A549 (cell line): ENCODE measurements at regions not wholly inside any gene's neighbourhood (a gene's known extent, or its start where the extent isn't known, plus 50 kb on each side); places are given as distances from the start of the nearest gene placed in this dataset.

Experiments
- ATAC-seq, 2 experiments: fragments of 200-7000 bp in 1 of 2; fragments of >200 bp in 1 of 2; cut with Nextera tagmentation in 1 of 2; cut with Tn5 transposase in 1 of 2; 3 replicates each; pipeline versions ENCODE4 v1.8.0 to v1.9.1; 2018 to 2020; ENCODE audit warnings: mild to moderate bottlenecking in 1 of 2, moderate library complexity in 1 of 2
- CTCF ChIA-PET: fragments of 300-600 bp; sonication (Branson Sonifier 250); formaldehyde crosslinking; extraction: SDS; loops from one replicate; lab custom pipeline; 2021; ENCODE audit warnings: antibody characterized with exemption, inconsistent platforms; lab: Yijun Ruan, JAX
- POLR2A ChIA-PET: fragments of 350-600 bp; formaldehyde crosslinking; extraction: SDS; loops from one replicate; lab custom pipeline; 2021; ENCODE audit warnings: antibody characterized with exemption, inconsistent platforms; lab: Yijun Ruan, JAX
- DNase-seq, 2 experiments: peaks; one replicate each; pipeline versions ENCODE4 v3.0.0 to v3.0.0-alpha.2; 2011 to 2016; ENCODE audit warnings: low read depth in 1 of 2, low spot score in 1 of 2
- FAIRE-seq: peaks from 2 replicates; lab custom pipeline; 2011; peaks lifted over from hg19 to GRCh38; lab: Jason Lieb, UNC
- H3K27ac ChIP-seq, 2 experiments: fragments of >200 bp; sonication (Bioruptor Twin); formaldehyde crosslinking; 3 replicates each; pipeline ENCODE4 v1.5.1; 2016 to 2017
- H3K4me1 ChIP-seq: fragments of >200 bp; sonication (Bioruptor Twin); formaldehyde crosslinking; 3 replicates; pipeline ENCODE4 v1.6.1; 2016
- H3K4me2 ChIP-seq: fragments of >200 bp; sonication (Bioruptor Twin); formaldehyde crosslinking; 3 replicates; pipeline ENCODE4 v1.6.1; 2016
- H3K4me3 ChIP-seq: fragments of >200 bp; sonication (Bioruptor Twin); formaldehyde crosslinking; 3 replicates; pipeline ENCODE4 v1.5.1; 2016
- H3K9me3 ChIP-seq: fragments of >200 bp; sonication (Bioruptor Twin); formaldehyde crosslinking; 3 replicates; pipeline ENCODE4 v1.6.1; 2016
- BHLHE40 ChIP-seq: IDR thresholded peaks from 2 replicates; pipeline ENCODE4 v1.6.1; 2012; ENCODE audit warnings: low read depth, low read length, inconsistent platforms
- CBX2 ChIP-seq: fragments of 200-600 bp; sonication (generic); IDR thresholded peaks from 2 replicates; pipeline ENCODE4 v1.6.1; 2016; ENCODE audit warnings: low read depth, mild to moderate bottlenecking, borderline replicate concordance
- CBX8 ChIP-seq: fragments of 200-600 bp; sonication (generic); IDR thresholded peaks from 2 replicates; pipeline ENCODE4 v1.6.1; 2016
- CHD4 ChIP-seq: fragments of 200-600 bp; sonication (generic); IDR thresholded peaks from 2 replicates; pipeline ENCODE4 v1.6.1; 2016; ENCODE audit warnings: antibody characterized with exemption, mild to moderate bottlenecking, borderline replicate concordance
- EP300 ChIP-seq, 2 experiments: fragments of >200 bp; sonication (Bioruptor Twin); formaldehyde crosslinking; IDR thresholded peaks; 2 replicates in 1 of 2; 3 replicates in 1 of 2; pipeline ENCODE4 v1.6.1; 2016 to 2017
- ESRRA ChIP-seq: fragments of 150-350 bp; IDR thresholded peaks from 2 replicates; pipeline ENCODE4 v1.6.1; 2014; ENCODE audit warnings: mild to moderate bottlenecking, low read length, borderline replicate concordance
- FOSB ChIP-seq: fragments of 250-450 bp; sonication (Bioruptor Pico); IDR thresholded peaks from 2 replicates; pipeline ENCODE4 v1.5.0; 2020; ENCODE audit warnings: mild to moderate bottlenecking, moderate library complexity
- HOXA7 ChIP-seq: fragments of 250-450 bp; sonication (Bioruptor Pico); IDR thresholded peaks from 2 replicates; pipeline ENCODE4 v1.5.0; 2020; ENCODE audit warnings: mild to moderate bottlenecking, moderate library complexity
- KDM5A ChIP-seq: fragments of 200-600 bp; sonication (generic); IDR thresholded peaks from 2 replicates; pipeline ENCODE4 v1.6.1; 2016; ENCODE audit warnings: antibody characterized with exemption, mild to moderate bottlenecking
- NPAS2 ChIP-seq: fragments of 250-450 bp; sonication (Bioruptor Pico); IDR thresholded peaks from 2 replicates; pipeline ENCODE4 v1.8.0; 2022; ENCODE audit warnings: mild to moderate bottlenecking, moderate library complexity, borderline replicate concordance
- POLR2A ChIP-seq: IDR thresholded peaks from 2 replicates; pipeline ENCODE4 v1.6.1; 2012; ENCODE audit warnings: mild to moderate bottlenecking, low read length
- RAD21 ChIP-seq, 2 experiments: fragments of >200 bp in 1 of 2; sonication (Bioruptor Twin) in 1 of 2; formaldehyde crosslinking in 1 of 2; IDR thresholded peaks in 1 of 2; conservative IDR thresholded peaks in 1 of 2; 2 replicates in 1 of 2; 3 replicates in 1 of 2; pipeline ENCODE4 v1.6.1; 2012 to 2018; ENCODE audit warnings: inconsistent platforms in 1 of 2
- RARB ChIP-seq: fragments of 250-450 bp; sonication (Bioruptor Pico); IDR thresholded peaks from 2 replicates; pipeline ENCODE4 v1.8.0; 2021; ENCODE audit warnings: mild to moderate bottlenecking, moderate library complexity
- RCOR1 ChIP-seq: fragments of 150-350 bp; IDR thresholded peaks from 2 replicates; pipeline ENCODE4 v1.6.1; 2014; ENCODE audit warnings: antibody characterized with exemption, low read length, low read depth
- RFX5 ChIP-seq: fragments of 450-650 bp; IDR thresholded peaks from 2 replicates; pipeline ENCODE4 v1.7.1; 2014; ENCODE audit warnings: antibody characterized with exemption, mild to moderate bottlenecking, moderate library complexity
- ZSCAN20 ChIP-seq: fragments of 250-450 bp; sonication (Bioruptor Pico); IDR thresholded peaks from 2 replicates; pipeline ENCODE4 v1.8.0; 2022; ENCODE audit warnings: mild to moderate bottlenecking, moderate library complexity
- WGBS: methylation state at CpG from one replicate; pipeline ENCODE4 v1.1.6; 2017; ENCODE audit errors: missing lambda C conversion rate; 5-methylcytosine and 5-hydroxymethylcytosine counted together
- TF ChIP-seq, protein P1 (sequence below): fragments of >200 bp; sonication (Bioruptor Twin); formaldehyde crosslinking; IDR thresholded peaks from 3 replicates; pipeline ENCODE4 v1.6.1; 2016
- TF ChIP-seq, protein P2 (sequence below): fragments of >200 bp; sonication (Bioruptor Twin); formaldehyde crosslinking; IDR thresholded peaks from 2 replicates; pipeline ENCODE4 v1.6.1; 2016
- TF ChIP-seq, protein P3 (sequence below): IDR thresholded peaks from 2 replicates; pipeline ENCODE4 v1.6.1; 2012
- TF ChIP-seq, protein P4 (sequence below): IDR thresholded peaks from 2 replicates; pipeline ENCODE4 v1.6.1; 2012; ENCODE audit warnings: low read depth, borderline replicate concordance
- TF ChIP-seq, protein P5 (sequence below): fragments of 450-650 bp; IDR thresholded peaks from 2 replicates; pipeline ENCODE4 v1.6.1; 2014; ENCODE audit warnings: antibody characterized with exemption
- TF ChIP-seq, protein P6 (sequence below): fragments of 250-450 bp; sonication (Bioruptor Pico); IDR thresholded peaks from 2 replicates; pipeline ENCODE4 v1.5.0; 2021; ENCODE audit warnings: mild to moderate bottlenecking, moderate library complexity, borderline replicate concordance

DNA sequence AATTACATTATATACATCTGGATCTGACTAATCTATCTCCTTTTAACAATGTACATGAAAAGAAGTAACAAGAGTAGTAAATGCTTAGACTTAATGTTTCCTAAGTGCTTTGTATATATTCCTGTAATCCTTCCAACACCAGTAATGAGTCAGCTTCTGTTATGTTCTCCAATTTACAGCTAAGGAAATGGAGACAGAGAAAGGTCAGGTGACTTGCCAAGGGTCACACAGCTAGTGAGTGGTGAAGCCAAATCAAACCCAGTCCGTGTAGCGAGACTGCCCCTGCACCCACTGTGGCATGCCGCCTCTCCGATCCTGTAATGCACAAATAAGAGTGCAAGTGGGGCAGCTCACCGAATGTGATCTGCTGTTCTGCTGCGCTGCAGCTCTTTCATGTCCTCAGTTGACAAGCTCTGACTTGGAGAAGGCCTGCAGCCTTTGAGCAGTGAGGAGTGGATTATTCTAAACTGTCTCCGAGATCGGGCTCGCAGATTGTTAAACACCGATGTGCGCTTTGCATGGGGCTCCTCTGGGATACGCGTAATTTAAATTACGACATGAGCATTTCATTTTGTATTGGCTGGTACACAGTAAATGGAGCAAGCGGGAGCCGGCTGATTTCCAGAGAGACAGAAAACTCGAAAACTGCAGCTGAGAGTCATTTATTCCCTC lies 65.1 kb upstream of the KTN1 start:
- ChIA-PET CTCF (interaction anchor here (0.8 kb wide), 1 partner anchor 69 kb away, joined by 3 read pairs; no protein-coding TSS in a partner anchor), POLR2A (no interaction called here)
- Histone ChIP-seq H3K4me1 (no peaks in the 10 kb centered on the region), H3K27ac (no peak overlapping the region), H3K4me2 (no peak overlapping the region), H3K9me3 (no peaks in the 10 kb centered on the region), H3K4me3 (no peak overlapping the region)
- 86% methylated on average over 17 of the region's 17 CpGs for WGBS
- no peak for ATAC-seq
- DNase-seq: no peak
- no peak for FAIRE-seq
- no peak for TF ChIP-seq RFX5
- TF ChIP-seq, protein P1, sequence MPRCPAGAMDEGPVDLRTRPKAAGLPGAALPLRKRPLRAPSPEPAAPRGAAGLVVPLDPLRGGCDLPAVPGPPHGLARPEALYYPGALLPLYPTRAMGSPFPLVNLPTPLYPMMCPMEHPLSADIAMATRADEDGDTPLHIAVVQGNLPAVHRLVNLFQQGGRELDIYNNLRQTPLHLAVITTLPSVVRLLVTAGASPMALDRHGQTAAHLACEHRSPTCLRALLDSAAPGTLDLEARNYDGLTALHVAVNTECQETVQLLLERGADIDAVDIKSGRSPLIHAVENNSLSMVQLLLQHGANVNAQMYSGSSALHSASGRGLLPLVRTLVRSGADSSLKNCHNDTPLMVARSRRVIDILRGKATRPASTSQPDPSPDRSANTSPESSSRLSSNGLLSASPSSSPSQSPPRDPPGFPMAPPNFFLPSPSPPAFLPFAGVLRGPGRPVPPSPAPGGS: no peak
- TF ChIP-seq RAD21 (conservative IDR thresholded peaks at IDR 0.05 in 1 of 2, IDR thresholded peaks at IDR 0.05 in 1 of 2): no peak
- TF ChIP-seq CHD4: no peak
- TF ChIP-seq, protein P2, sequence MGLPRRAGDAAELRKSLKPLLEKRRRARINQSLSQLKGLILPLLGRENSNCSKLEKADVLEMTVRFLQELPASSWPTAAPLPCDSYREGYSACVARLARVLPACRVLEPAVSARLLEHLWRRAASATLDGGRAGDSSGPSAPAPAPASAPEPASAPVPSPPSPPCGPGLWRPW: no peak
- TF ChIP-seq BHLHE40: no peak
- no peak for TF ChIP-seq RCOR1
- no peak for TF ChIP-seq EP300 (IDR thresholded peaks at IDR 0.05)
- TF ChIP-seq FOSB (CRISPR knock-in tag): no peak
- no peak for TF ChIP-seq POLR2A
- no peak for TF ChIP-seq ESRRA
- TF ChIP-seq CBX2: no peak
- no peak for TF ChIP-seq NPAS2
- no peak for TF ChIP-seq KDM5A
- TF ChIP-seq RARB (CRISPR knock-in tag): no peak
- TF ChIP-seq, protein P3, sequence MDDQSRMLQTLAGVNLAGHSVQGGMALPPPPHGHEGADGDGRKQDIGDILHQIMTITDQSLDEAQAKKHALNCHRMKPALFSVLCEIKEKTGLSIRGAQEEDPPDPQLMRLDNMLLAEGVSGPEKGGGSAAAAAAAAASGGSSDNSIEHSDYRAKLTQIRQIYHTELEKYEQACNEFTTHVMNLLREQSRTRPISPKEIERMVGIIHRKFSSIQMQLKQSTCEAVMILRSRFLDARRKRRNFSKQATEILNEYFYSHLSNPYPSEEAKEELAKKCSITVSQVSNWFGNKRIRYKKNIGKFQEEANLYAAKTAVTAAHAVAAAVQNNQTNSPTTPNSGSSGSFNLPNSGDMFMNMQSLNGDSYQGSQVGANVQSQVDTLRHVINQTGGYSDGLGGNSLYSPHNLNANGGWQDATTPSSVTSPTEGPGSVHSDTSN: no peak
- TF ChIP-seq HOXA7 (CRISPR knock-in tag): no peak
- TF ChIP-seq, protein P4, sequence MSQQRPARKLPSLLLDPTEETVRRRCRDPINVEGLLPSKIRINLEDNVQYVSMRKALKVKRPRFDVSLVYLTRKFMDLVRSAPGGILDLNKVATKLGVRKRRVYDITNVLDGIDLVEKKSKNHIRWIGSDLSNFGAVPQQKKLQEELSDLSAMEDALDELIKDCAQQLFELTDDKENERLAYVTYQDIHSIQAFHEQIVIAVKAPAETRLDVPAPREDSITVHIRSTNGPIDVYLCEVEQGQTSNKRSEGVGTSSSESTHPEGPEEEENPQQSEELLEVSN: no peak
- TF ChIP-seq, protein P5, sequence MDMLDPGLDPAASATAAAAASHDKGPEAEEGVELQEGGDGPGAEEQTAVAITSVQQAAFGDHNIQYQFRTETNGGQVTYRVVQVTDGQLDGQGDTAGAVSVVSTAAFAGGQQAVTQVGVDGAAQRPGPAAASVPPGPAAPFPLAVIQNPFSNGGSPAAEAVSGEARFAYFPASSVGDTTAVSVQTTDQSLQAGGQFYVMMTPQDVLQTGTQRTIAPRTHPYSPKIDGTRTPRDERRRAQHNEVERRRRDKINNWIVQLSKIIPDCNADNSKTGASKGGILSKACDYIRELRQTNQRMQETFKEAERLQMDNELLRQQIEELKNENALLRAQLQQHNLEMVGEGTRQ: no peak
- no peak for TF ChIP-seq ZSCAN20 (CRISPR knock-in tag)

DNA sequence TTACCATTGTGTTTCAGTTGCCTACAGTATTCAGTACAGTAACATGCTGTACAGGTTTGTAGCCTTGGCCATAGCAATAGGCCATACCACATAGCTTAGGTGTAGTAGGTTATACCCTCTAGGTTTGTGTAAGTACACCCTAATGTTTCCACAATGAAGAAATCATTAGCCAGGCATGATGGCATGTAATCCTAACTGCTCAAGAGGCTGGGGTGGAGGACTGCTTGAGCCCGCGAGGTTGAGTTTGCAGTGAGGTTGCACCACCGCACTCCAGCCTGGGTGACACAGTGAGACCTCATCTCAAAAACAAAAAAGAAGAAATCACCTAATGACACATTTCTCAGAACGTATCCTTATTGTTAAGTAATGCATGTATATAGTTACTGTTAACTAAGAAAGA lies 63.2 kb upstream of the KTN1 start:
- H3K9me3 ChIP-seq: no peaks in the 10 kb centered on the region
- H3K4me1 ChIP-seq: no peaks in the 10 kb centered on the region
- ATAC-seq: no peak
- FAIRE-seq: no peak
- ChIA-PET CTCF (no interaction called here), POLR2A (no interaction called here)
- 94% methylated on average over 4 of the region's 4 CpGs for WGBS
- TF ChIP-seq CBX8: no peak
- TF ChIP-seq EP300 (IDR thresholded peaks at IDR 0.05): no peak
- TF ChIP-seq, protein P2: no peak
- TF ChIP-seq, protein P6, sequence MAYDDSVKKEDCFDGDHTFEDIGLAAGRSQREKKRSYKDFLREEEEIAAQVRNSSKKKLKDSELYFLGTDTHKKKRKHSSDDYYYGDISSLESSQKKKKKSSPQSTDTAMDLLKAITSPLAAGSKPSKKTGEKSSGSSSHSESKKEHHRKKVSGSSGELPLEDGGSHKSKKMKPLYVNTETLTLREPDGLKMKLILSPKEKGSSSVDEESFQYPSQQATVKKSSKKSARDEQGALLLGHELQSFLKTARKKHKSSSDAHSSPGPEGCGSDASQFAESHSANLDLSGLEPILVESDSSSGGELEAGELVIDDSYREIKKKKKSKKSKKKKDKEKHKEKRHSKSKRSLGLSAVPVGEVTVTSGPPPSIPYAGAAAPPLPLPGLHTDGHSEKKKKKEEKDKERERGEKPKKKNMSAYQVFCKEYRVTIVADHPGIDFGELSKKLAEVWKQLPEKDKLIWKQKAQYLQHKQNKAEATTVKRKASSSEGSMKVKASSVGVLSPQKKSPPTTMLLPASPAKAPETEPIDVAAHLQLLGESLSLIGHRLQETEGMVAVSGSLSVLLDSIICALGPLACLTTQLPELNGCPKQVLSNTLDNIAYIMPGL (CRISPR knock-in tag): no peak
- H3K4me3 ChIP-seq: no peak overlapping the region
- no peak overlapping the region for H3K4me2 ChIP-seq
- no peak for DNase-seq
- H3K27ac ChIP-seq: no peak overlapping the region
